ENCODE measurements at regions not wholly inside any gene's neighbourhood (a gene's known extent, or its start where the extent isn't known, plus 50 kb on each side); places are given as distances from the start of the nearest gene placed in this dataset.

DNA sequence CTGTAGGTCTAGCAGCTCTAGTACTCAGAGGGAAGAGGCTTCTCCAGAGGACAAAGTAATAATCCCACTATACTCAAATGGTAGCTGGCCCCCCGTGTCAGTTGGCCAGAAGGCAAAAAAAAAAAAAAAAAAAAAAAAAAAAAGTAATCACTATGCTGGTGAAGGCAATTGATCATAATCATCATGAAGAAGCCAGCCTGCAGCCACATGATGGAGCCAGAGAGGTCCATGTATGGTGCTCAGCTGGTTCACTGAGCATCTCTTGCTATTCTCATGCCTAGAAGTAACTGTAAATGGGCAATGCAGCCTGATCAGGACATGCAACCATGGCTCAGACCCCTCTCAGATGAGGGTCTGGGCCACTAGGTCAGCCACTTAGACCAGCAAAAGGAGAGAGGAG, 378.8 kb downstream of the MED13L start:
- BruUV-seq (replicated peaks), result no TSS peak
- CTCF ChIA-PET, result no interaction called here
- Mint-ChIP-seq H3K36me3 (ENCODE audit: insufficient read depth, unreplicated experiment) (no peaks in the 10 kb centered on the region), H3K27ac (ENCODE audit: unreplicated experiment) (no peak overlapping the region), H3K4me3 (ENCODE audit: low read depth, unreplicated experiment) (no peak overlapping the region), H3K9me3 (ENCODE audit: low read depth, unreplicated experiment) (peaks cover 6% of the 10 kb centered on the region), H3K27me3 (ENCODE audit: unreplicated experiment) (peaks cover 61% of the 10 kb centered on the region), H3K4me1 (ENCODE audit: low read depth, unreplicated experiment) (no peaks in the 10 kb centered on the region)
- TF ChIP-seq, protein P1, sequence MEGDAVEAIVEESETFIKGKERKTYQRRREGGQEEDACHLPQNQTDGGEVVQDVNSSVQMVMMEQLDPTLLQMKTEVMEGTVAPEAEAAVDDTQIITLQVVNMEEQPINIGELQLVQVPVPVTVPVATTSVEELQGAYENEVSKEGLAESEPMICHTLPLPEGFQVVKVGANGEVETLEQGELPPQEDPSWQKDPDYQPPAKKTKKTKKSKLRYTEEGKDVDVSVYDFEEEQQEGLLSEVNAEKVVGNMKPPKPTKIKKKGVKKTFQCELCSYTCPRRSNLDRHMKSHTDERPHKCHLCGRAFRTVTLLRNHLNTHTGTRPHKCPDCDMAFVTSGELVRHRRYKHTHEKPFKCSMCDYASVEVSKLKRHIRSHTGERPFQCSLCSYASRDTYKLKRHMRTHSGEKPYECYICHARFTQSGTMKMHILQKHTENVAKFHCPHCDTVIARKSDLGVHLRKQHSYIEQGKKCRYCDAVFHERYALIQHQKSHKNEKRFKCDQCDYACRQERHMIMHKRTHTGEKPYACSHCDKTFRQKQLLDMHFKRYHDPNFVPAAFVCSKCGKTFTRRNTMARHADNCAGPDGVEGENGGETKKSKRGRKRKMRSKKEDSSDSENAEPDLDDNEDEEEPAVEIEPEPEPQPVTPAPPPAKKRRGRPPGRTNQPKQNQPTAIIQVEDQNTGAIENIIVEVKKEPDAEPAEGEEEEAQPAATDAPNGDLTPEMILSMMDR (IDR thresholded peaks at IDR 0.05; ENCODE audit: unreplicated experiment), result no peak
- intact Hi-C loops (cut with micrococcal nuclease; ENCODE audit: unreplicated experiment), result no loop called here
- DNase-seq, result no peak

DNA sequence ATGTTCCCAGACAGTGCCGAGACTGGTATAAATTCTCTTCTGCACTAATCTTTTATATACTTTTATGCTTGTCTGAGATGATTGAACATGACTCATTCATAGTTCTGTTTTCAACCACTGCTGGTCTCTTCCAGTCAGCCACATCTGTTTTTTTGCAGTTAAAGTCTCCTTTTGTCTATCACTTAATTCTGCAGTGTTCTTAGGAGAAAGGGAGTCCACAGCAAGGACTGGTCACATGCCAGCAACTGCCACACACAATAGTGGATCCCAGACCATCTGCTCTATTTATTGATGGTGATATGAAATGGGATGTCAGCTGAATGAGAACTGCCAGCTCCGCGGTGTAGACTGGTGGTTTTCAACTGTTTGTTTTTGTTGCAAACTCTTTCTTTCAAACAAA, 379.8 kb downstream of the MED13L start:
- intact Hi-C loops (cut with micrococcal nuclease; ENCODE audit: unreplicated experiment), result no loop called here
- H3K27ac Mint-ChIP-seq (ENCODE audit: unreplicated experiment), result no peak overlapping the region
- H3K36me3 Mint-ChIP-seq (ENCODE audit: insufficient read depth, unreplicated experiment), result no peaks in the 10 kb centered on the region
- peaks cover 52% of the 10 kb centered on the region for H3K27me3 Mint-ChIP-seq (ENCODE audit: unreplicated experiment)
- no peak for DNase-seq
- CTCF ChIA-PET, result no interaction called here
- TF ChIP-seq, protein P1 (IDR thresholded peaks at IDR 0.05; ENCODE audit: unreplicated experiment), result no peak
- no TSS peak for BruUV-seq (replicated peaks)
- no peak overlapping the region for H3K4me3 Mint-ChIP-seq (ENCODE audit: low read depth, unreplicated experiment)
- peaks cover 6% of the 10 kb centered on the region for H3K9me3 Mint-ChIP-seq (ENCODE audit: low read depth, unreplicated experiment)
- no peaks in the 10 kb centered on the region for H3K4me1 Mint-ChIP-seq (ENCODE audit: low read depth, unreplicated experiment)

DNA sequence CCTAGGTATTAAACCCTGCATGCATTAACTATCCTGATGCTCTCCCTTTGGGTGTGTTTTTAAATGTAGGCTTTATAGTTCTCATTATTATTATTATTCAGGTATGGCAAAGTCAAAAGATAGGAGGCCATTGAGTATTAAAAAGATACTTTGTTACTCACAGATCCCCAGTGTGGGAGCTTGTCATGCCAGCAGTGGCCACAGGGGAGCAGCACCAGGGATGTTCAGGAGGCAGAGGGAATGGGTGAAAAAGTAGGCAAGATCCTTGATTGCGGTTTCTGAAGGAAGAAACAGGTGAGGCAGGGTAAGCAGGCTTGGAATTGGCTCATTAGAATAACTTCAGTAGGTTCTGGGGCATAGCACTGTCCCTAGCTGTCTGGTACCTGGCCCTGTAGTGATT, 382.2 kb downstream of the MED13L start:
- TF ChIP-seq, protein P1 (IDR thresholded peaks at IDR 0.05; ENCODE audit: unreplicated experiment), result no peak
- intact Hi-C loops (cut with micrococcal nuclease; ENCODE audit: unreplicated experiment), result no loop called here
- CTCF ChIA-PET, result no interaction called here
- Mint-ChIP-seq H3K4me3 (ENCODE audit: low read depth, unreplicated experiment) (no peak overlapping the region), H3K36me3 (ENCODE audit: insufficient read depth, unreplicated experiment) (no peaks in the 10 kb centered on the region), H3K9me3 (ENCODE audit: low read depth, unreplicated experiment) (peaks cover 3% of the 10 kb centered on the region), H3K27ac (ENCODE audit: unreplicated experiment) (no peak overlapping the region), H3K4me1 (ENCODE audit: low read depth, unreplicated experiment) (no peaks in the 10 kb centered on the region), H3K27me3 (ENCODE audit: unreplicated experiment) (peaks cover 29% of the 10 kb centered on the region)
- DNase-seq, result peak; percentile 19
- no TSS peak for BruUV-seq (replicated peaks)

DNA sequence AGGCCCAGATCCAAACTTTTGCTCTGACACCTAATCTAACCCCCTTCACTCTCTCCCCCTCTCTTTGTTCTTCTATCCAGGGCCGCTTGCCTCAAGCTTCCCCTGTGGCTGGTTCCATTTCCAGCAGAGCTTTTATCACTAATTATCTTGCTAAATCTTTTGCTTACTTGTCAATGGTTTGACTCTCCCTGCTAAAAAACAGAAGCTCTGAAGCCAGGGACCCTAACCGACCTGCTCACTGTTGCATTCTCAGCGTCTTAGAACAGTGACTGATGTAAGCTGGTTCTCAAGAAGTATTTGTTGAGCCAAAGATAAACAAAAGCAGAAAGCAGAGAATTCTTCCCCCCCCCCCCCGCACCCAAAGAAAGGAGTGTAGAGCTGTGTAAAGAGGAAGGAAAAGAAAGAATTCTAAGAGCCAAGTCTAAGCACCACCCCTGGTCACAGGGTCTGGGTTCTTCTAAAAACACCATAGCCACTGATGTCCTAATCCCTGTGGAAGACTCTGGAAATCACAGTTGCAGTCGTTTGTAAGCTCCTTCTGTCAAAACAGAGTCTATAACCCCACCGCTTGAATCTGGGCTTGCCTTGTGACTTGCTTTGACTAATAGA, 385.8 kb downstream of the MED13L start:
- no peak overlapping the region for H3K4me3 Mint-ChIP-seq (ENCODE audit: low read depth, unreplicated experiment)
- no peak for DNase-seq
- CTCF ChIA-PET, result interaction anchor here (0.6 kb wide), 1 partner anchor 32 kb away, joined by 4 read pairs; no protein-coding TSS in a partner anchor
- H3K4me1 Mint-ChIP-seq (ENCODE audit: low read depth, unreplicated experiment), result no peaks in the 10 kb centered on the region
- TF ChIP-seq, protein P1 (IDR thresholded peaks at IDR 0.05; ENCODE audit: unreplicated experiment), result no peak
- no TSS peak for BruUV-seq (replicated peaks)
- H3K27ac Mint-ChIP-seq (ENCODE audit: unreplicated experiment), result no peak overlapping the region
- peaks cover 19% of the 10 kb centered on the region for H3K27me3 Mint-ChIP-seq (ENCODE audit: unreplicated experiment)
- intact Hi-C loops (cut with micrococcal nuclease; ENCODE audit: unreplicated experiment), result no loop called here
- H3K36me3 Mint-ChIP-seq (ENCODE audit: insufficient read depth, unreplicated experiment), result no peaks in the 10 kb centered on the region
- peaks cover 3% of the 10 kb centered on the region for H3K9me3 Mint-ChIP-seq (ENCODE audit: low read depth, unreplicated experiment)

All from Calu3 (cell line).